ENCODE measurements at regions not wholly inside any gene's neighbourhood (a gene's known extent, or its start where the extent isn't known, plus 50 kb on each side); places are given as distances from the start of the nearest gene placed in this dataset.
"Not testable (repeated sequence)": the region's sequence is repeated elsewhere in the genome, so short reads cannot be mapped to it uniquely, and the experiment has no call there.

DNA sequence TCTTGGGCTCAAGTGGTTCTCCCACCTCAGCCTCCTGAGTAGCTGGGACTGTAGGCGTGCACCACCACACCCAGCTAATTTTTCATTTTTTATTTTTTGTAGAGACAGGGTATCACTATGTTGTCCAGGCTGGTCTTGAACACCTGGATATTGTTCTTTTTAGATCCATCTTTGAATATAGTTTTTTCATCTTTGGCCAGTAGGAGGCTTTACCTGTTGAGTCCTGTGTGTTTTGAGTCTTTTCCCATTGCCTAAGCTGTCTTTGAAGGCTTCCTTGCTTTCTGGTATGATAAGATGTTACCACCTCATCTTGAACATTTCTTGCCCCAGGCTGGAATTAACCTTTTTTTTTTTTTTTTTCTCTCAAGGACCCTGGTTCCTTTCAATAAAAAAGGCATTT lies 387.8 kb upstream of the RUNX1 start:
- TF ChIP-seq, protein P1, sequence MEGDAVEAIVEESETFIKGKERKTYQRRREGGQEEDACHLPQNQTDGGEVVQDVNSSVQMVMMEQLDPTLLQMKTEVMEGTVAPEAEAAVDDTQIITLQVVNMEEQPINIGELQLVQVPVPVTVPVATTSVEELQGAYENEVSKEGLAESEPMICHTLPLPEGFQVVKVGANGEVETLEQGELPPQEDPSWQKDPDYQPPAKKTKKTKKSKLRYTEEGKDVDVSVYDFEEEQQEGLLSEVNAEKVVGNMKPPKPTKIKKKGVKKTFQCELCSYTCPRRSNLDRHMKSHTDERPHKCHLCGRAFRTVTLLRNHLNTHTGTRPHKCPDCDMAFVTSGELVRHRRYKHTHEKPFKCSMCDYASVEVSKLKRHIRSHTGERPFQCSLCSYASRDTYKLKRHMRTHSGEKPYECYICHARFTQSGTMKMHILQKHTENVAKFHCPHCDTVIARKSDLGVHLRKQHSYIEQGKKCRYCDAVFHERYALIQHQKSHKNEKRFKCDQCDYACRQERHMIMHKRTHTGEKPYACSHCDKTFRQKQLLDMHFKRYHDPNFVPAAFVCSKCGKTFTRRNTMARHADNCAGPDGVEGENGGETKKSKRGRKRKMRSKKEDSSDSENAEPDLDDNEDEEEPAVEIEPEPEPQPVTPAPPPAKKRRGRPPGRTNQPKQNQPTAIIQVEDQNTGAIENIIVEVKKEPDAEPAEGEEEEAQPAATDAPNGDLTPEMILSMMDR (IDR thresholded peaks at IDR 0.05; ENCODE audit: low read depth, low read length, missing control alignments): peak; percentile 4
- no peak overlapping the region for H3K4me3 ChIP-seq (replicated peaks; ENCODE audit: low read depth, low read length)
- no peak for DNase-seq (ENCODE audit: extremely low read depth, low read depth)

DNA sequence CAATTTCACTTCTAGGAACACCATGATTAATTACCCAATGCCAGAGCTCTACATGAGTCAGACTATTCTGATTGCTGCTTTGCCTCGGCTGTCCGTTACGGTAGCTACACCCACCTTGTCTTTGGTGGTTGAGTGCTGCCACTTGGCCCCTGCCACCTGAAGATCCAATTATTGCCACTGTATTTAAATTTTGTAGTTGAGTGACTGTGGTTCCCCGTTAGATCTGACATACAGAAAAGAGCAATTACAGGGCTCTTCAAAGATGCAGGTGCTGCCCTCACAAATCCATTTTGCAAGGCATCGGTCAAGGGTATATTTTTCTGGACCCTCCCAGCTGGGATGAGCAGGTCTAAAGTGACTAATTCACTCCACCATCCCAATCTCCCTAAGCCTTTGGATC lies 383.5 kb upstream of the RUNX1 start:
- H3K4me3 ChIP-seq (replicated peaks; ENCODE audit: low read depth, low read length); DNase-seq (ENCODE audit: extremely low read depth, low read depth): not testable (repeated sequence)

DNA sequence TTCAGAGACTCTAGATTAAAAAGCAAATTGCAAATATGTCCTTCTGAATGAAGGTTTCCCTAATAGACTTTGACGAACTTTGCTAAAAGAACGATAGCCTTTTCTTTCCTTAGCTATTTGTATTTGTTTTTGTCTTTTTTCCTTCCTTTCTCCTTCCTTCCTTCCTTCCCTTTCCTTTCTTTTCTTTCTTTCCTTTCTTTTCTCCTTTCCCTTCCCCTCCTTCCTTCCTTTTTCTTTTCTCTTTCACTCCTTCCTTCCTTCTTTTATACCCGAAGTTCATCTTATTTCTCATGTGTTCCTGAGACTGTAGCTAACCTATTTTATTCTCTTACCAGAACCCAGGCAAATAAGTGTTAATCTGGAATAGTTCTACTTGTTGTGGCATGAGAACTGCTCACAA lies 381.2 kb upstream of the RUNX1 start:
- no peak for DNase-seq (ENCODE audit: extremely low read depth, low read depth)
- H3K4me3 ChIP-seq (replicated peaks; ENCODE audit: low read depth, low read length): no peak overlapping the region
- TF ChIP-seq, protein P1 (IDR thresholded peaks at IDR 0.05; ENCODE audit: low read depth, low read length, missing control alignments): no peak

DNA sequence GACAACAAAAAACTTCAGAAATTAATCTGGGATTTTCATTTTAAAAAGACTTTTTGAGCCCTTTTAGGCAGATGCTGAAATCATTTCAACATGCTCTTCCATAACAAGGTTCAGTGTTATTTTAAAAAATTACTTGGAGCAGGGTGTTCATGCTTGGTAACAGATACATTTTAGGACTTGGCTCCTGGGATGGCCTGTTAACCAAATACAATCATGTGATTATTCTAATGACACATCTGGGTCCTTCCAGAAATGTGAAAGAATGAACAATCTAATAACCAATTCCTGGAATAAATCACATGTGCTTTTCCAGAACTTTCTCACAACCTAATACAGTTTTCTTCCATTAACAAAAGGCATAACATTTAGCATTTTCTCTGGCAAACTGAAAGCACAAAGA lies 379.8 kb upstream of the RUNX1 start:
- DNase-seq (ENCODE audit: extremely low read depth, low read depth): no peak
- TF ChIP-seq, protein P1 (IDR thresholded peaks at IDR 0.05; ENCODE audit: low read depth, low read length, missing control alignments): no peak

DNA sequence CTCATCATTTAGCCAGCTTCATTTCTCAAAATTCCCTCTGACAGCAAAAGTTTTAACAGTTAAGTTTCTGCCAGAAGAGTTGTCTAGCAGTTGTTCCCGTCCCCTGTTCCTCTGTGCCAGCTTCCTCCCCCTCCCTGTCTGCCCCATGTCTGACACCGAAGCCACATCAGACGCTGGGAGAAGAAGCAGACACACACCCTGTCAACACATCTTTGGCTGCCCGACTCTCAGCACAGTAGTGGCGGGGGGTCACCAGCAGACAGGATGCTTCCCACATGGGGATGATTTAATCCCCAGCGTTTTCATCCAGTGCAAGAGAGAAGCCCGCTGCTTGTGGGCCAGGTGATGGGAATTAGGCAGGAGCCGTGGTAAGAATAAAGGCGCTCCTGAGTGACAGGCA lies 379.4 kb upstream of the RUNX1 start:
- DNase-seq (ENCODE audit: extremely low read depth, low read depth): no peak
- no peak overlapping the region for H3K4me3 ChIP-seq (replicated peaks; ENCODE audit: low read depth, low read length)
- TF ChIP-seq, protein P1 (IDR thresholded peaks at IDR 0.05; ENCODE audit: low read depth, low read length, missing control alignments): no peak

More for the DNA sequence above, 379.8 kb upstream of the RUNX1 start:
- H3K4me3 ChIP-seq (replicated peaks; ENCODE audit: low read depth, low read length): no peak overlapping the region

DNA sequence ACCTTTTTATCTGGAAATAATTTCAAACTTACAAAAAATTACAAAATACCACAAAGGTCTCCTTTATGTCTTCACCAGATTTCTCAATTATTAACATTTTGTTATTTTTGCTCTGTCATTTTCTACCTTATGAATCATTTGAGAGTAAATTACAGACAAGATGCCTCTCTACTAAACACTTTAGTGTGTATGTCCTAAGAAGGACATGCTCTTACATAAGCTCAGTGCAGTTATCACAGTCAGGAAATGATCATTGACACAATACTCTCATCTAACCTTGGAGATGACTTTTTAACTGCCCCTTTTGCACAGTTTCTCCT lies 378.9 kb upstream of the RUNX1 start:
- no peak overlapping the region for H3K4me3 ChIP-seq (replicated peaks; ENCODE audit: low read depth, low read length)
- no peak for DNase-seq (ENCODE audit: extremely low read depth, low read depth)
- TF ChIP-seq, protein P1 (IDR thresholded peaks at IDR 0.05; ENCODE audit: low read depth, low read length, missing control alignments): no peak

DNA sequence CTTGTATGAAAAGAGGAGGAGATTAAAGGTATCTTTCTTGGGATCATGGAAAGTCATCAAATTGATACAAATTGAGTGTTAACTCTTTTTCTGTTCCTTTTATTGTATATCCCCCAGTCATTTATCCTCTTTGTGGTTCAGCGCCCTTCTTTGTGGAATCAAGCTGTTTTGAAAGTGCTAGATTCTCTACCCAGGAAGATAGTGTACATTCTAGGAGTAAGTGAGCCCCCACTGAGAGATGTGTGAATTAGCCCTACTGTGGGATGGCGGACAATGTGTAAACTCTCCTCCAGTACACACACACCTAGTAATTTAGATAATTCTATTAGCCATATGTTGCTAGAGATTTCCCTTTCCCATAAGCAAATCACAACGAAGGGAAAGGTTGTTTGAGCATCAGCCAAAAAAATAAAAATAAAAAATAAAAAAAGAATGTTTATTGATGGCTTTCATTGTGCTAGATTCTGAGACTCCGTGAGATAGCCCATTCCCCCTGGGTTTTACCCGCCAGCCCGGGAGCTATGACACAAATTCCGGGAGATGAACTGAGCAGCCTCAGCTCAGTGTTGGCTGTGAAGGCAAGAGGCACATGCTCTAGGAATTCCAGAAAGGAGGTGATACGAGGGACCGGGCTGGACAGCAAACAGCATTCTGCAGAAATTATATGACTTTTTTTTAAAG lies 378.4 kb upstream of the RUNX1 start:
- DNase-seq (ENCODE audit: extremely low read depth, low read depth): no peak
- TF ChIP-seq, protein P1 (IDR thresholded peaks at IDR 0.05; ENCODE audit: low read depth, low read length, missing control alignments): no peak

More for the DNA sequence above, 378.4 kb upstream of the RUNX1 start:
- no peak overlapping the region for H3K4me3 ChIP-seq (replicated peaks; ENCODE audit: low read depth, low read length)

Data from HFF-Myc (cell line).